Vagina (tissue), 2 donors: ENCODE measurements at regions not wholly inside any gene's neighbourhood (a gene's known extent, or its start where the extent isn't known, plus 50 kb on each side); places are given as distances from the start of the nearest gene placed in this dataset.

ENCODE experiments used
- DNase-seq, 2 donors: peaks; one replicate each; pipeline ENCODE4 v3.0.0-alpha.2; 2017; ENCODE audit errors: extremely low spot score in 2 of 2
- H3K27ac ChIP-seq: fragments of 200-600 bp; sonication (generic); one replicate; pipeline ENCODE4 v1.5.1; 2019
- H3K27me3 ChIP-seq: fragments of 200-600 bp; sonication (generic); one replicate; pipeline ENCODE4 v1.5.1; 2019
- H3K36me3 ChIP-seq, 2 donors: fragments of 200-600 bp; sonication (generic); one replicate each; pipeline ENCODE4 v1.5.1; 2017 to 2019
- H3K4me1 ChIP-seq: fragments of 200-600 bp; sonication (generic); one replicate; pipeline ENCODE4 v1.5.1; 2019
- H3K4me3 ChIP-seq, 2 donors: fragments of 200-600 bp; sonication (generic); 1 replicate in 1 of 2; 2 replicates in 1 of 2; pipeline ENCODE4 v1.5.1; 2016 to 2019
- H3K9me3 ChIP-seq: fragments of 200-600 bp; sonication (generic); one replicate; pipeline ENCODE4 v1.5.1; 2019
- CTCF ChIP-seq, 3 experiments: fragments of 450-650 bp in 2 of 3; fragments of 200-600 bp in 1 of 3; sonication (generic) in 1 of 3; IDR thresholded peaks; one replicate each; pipeline ENCODE4 v1.5.1; 2017 to 2019; ENCODE audit warnings: antibody characterized with exemption in 3 of 3, mild to moderate bottlenecking in 2 of 3, moderate library complexity in 2 of 3
- POLR2A ChIP-seq, 2 donors: fragments of 450-650 bp; IDR thresholded peaks; one replicate each; pipeline ENCODE4 v1.6.1; 2017; ENCODE audit warnings: antibody characterized with exemption in 2 of 2, mild to moderate bottlenecking in 2 of 2, moderate library complexity in 2 of 2
- POLR2AphosphoS5 ChIP-seq, 2 donors: sonication (generic); formaldehyde crosslinking; IDR thresholded peaks; one replicate each; pipeline ENCODE4 v1.9.0; 2017; ENCODE audit warnings: antibody characterized with exemption in 2 of 2, mild to moderate bottlenecking in 2 of 2, low read depth in 1 of 2; ENCODE audit not compliant: insufficient read depth in 1 of 2
- intact Hi-C: fragments of 100-400 bp; cut with DNase I; formaldehyde crosslinking; loops from one replicate; pipeline ENCODE4 v1.15.1; 2023

GRCh38 chr2:8279506-8279905 is 402.4 kb upstream of the ID2 start:
- TF ChIP-seq POLR2AphosphoS5 (IDR thresholded peaks at IDR 0.05; ENCODE audit: insufficient read depth in 1 of 2, low read depth in 1 of 2), result no peak
- TF ChIP-seq POLR2A (IDR thresholded peaks at IDR 0.05), result no peak
- no peak for TF ChIP-seq CTCF (IDR thresholded peaks at IDR 0.05)
- Histone ChIP-seq H3K27ac (no peak overlapping the region), H3K9me3 (no peaks in the 10 kb centered on the region), H3K4me3 (no peak overlapping the region), H3K36me3 (no peaks in the 10 kb centered on the region), H3K27me3 (no peaks in the 10 kb centered on the region), H3K4me1 (peaks cover 8% of the 10 kb centered on the region)
- DNase-seq, result peak; percentile 69 to 70
- intact Hi-C loops, result no loop called here

GRCh38 chr2:8281234-8281633 is 400.6 kb upstream of the ID2 start:
- TF ChIP-seq POLR2AphosphoS5 (IDR thresholded peaks at IDR 0.05; ENCODE audit: insufficient read depth in 1 of 2, low read depth in 1 of 2) (no peak), CTCF (IDR thresholded peaks at IDR 0.05) (no peak), POLR2A (IDR thresholded peaks at IDR 0.05) (no peak)
- Histone ChIP-seq H3K4me3 (no peak overlapping the region), H3K9me3 (no peaks in the 10 kb centered on the region), H3K27me3 (no peaks in the 10 kb centered on the region), H3K4me1 (peaks cover 8% of the 10 kb centered on the region), H3K36me3 (no peaks in the 10 kb centered on the region), H3K27ac (no peak overlapping the region)
- intact Hi-C loops, result no loop called here
- no peak for DNase-seq

- no peak overlapping the region for H3K4me3 ChIP-seq
- H3K27ac ChIP-seq, result no peak overlapping the region
- no peaks in the 10 kb centered on the region for H3K36me3 ChIP-seq
- DNase-seq, result peak; percentile 16 to 72
- peaks cover 8% of the 10 kb centered on the region for H3K4me1 ChIP-seq
- intact Hi-C loops, result no loop called here
- H3K27me3 ChIP-seq, result no peaks in the 10 kb centered on the region
- H3K9me3 ChIP-seq, result no peaks in the 10 kb centered on the region
- TF ChIP-seq POLR2AphosphoS5 (IDR thresholded peaks at IDR 0.05; ENCODE audit: insufficient read depth in 1 of 2, low read depth in 1 of 2), result no peak
- TF ChIP-seq POLR2A (IDR thresholded peaks at IDR 0.05), result no peak
- no peak for TF ChIP-seq CTCF (IDR thresholded peaks at IDR 0.05)
Measured at GRCh38 chr2:8281950-8282857, 399.7 kb upstream of the ID2 start.

GRCh38 chr2:8282858-8283252 is 399.0 kb upstream of the ID2 start:
- H3K36me3 ChIP-seq, result no peaks in the 10 kb centered on the region
- H3K4me3 ChIP-seq, result no peak overlapping the region
- no peak overlapping the region for H3K27ac ChIP-seq
- no peaks in the 10 kb centered on the region for H3K9me3 ChIP-seq
- peak in 1 of 2 donors; percentile 61 for DNase-seq
- peaks cover 4% of the 10 kb centered on the region for H3K4me1 ChIP-seq
- intact Hi-C loops, result no loop called here
- no peak for TF ChIP-seq POLR2AphosphoS5 (IDR thresholded peaks at IDR 0.05; ENCODE audit: insufficient read depth in 1 of 2, low read depth in 1 of 2)
- TF ChIP-seq CTCF (IDR thresholded peaks at IDR 0.05), result no peak
- no peak for TF ChIP-seq POLR2A (IDR thresholded peaks at IDR 0.05)
- no peaks in the 10 kb centered on the region for H3K27me3 ChIP-seq

GRCh38 chr2:8285081-8285480 is 396.8 kb upstream of the ID2 start:
- Histone ChIP-seq H3K4me3 (no peak overlapping the region), H3K9me3 (no peaks in the 10 kb centered on the region), H3K36me3 (no peaks in the 10 kb centered on the region), H3K27me3 (no peaks in the 10 kb centered on the region), H3K27ac (no peak overlapping the region), H3K4me1 (no peaks in the 10 kb centered on the region)
- intact Hi-C loops, result no loop called here
- DNase-seq, result peak in 1 of 2 donors; percentile 14
- TF ChIP-seq POLR2AphosphoS5 (IDR thresholded peaks at IDR 0.05; ENCODE audit: insufficient read depth in 1 of 2, low read depth in 1 of 2), result no peak
- TF ChIP-seq POLR2A (IDR thresholded peaks at IDR 0.05), result no peak
- TF ChIP-seq CTCF (IDR thresholded peaks at IDR 0.05), result no peak
